Karpas-422 (cell line): ENCODE measurements at regions not wholly inside any gene's neighbourhood (a gene's known extent, or its start where the extent isn't known, plus 50 kb on each side); places are given as distances from the start of the nearest gene placed in this dataset.

Experiments
- DNase-seq: peaks from one replicate; pipeline ENCODE4 v3.0.0-alpha.2; 2015
- H2AFZ ChIP-seq: fragments of 200-600 bp; sonication (generic); 2 replicates; pipeline ENCODE4 v1.6.1; 2014; ENCODE audit warnings: antibody characterized with exemption, low read length, mixed read lengths
- H3K27ac ChIP-seq: fragments of 200-600 bp; sonication (generic); 2 replicates; pipeline ENCODE4 v1.5.1; 2014; ENCODE audit warnings: mild to moderate bottlenecking, low read length, moderate library complexity
- H3K27me3 ChIP-seq: fragments of 200-600 bp; sonication (generic); 2 replicates; pipeline ENCODE4 v1.6.1; 2014; ENCODE audit warnings: low read length, mixed read lengths
- H3K36me3 ChIP-seq: fragments of 200-600 bp; sonication (generic); 2 replicates; pipeline ENCODE4 v1.6.1; 2014; ENCODE audit warnings: low read length, mixed read lengths; ENCODE audit not compliant: insufficient read depth
- H3K4me1 ChIP-seq: fragments of 200-600 bp; sonication (generic); 2 replicates; pipeline ENCODE4 v1.6.1; 2014; ENCODE audit warnings: mild to moderate bottlenecking, low read length, mixed read lengths
- H3K4me2 ChIP-seq: fragments of 200-600 bp; sonication (generic); 2 replicates; pipeline ENCODE4 v1.6.1; 2014; ENCODE audit warnings: low read length, low read depth, mild to moderate bottlenecking; ENCODE audit not compliant: poor library complexity, severe bottlenecking
- H3K4me3 ChIP-seq: fragments of 200-600 bp; sonication (generic); 2 replicates; pipeline ENCODE4 v1.5.1; 2014; ENCODE audit warnings: mild to moderate bottlenecking, antibody characterized with exemption, low read length, mixed read lengths
- H3K79me2 ChIP-seq: fragments of 200-600 bp; sonication (generic); 2 replicates; pipeline ENCODE4 v1.6.1; 2014; ENCODE audit warnings: mild to moderate bottlenecking, low read length, mixed read lengths
- H3K9ac ChIP-seq: fragments of 200-600 bp; sonication (generic); 2 replicates; pipeline ENCODE4 v1.6.0; 2014; ENCODE audit warnings: low read length
- H3K9me2 ChIP-seq: fragments of 200-600 bp; sonication (generic), shearing (Covaris generic); replicated peaks from 2 replicates; pipeline ENCODE4 v1.6.0; 2014; ENCODE audit warnings: mild to moderate bottlenecking, low read length, moderate library complexity; ENCODE audit not compliant: insufficient read depth
- H3K9me3 ChIP-seq: fragments of 300-700, 200-600 bp; sonication (generic); 2 replicates; pipeline ENCODE4 v1.6.1; 2014; ENCODE audit warnings: low read length, mixed read lengths
- H4K20me1 ChIP-seq: fragments of 200-600 bp; sonication (generic); 2 replicates; pipeline ENCODE4 v1.6.1; 2014; ENCODE audit warnings: mild to moderate bottlenecking, antibody characterized with exemption, low read length, low read depth; ENCODE audit not compliant: insufficient read depth

DNA sequence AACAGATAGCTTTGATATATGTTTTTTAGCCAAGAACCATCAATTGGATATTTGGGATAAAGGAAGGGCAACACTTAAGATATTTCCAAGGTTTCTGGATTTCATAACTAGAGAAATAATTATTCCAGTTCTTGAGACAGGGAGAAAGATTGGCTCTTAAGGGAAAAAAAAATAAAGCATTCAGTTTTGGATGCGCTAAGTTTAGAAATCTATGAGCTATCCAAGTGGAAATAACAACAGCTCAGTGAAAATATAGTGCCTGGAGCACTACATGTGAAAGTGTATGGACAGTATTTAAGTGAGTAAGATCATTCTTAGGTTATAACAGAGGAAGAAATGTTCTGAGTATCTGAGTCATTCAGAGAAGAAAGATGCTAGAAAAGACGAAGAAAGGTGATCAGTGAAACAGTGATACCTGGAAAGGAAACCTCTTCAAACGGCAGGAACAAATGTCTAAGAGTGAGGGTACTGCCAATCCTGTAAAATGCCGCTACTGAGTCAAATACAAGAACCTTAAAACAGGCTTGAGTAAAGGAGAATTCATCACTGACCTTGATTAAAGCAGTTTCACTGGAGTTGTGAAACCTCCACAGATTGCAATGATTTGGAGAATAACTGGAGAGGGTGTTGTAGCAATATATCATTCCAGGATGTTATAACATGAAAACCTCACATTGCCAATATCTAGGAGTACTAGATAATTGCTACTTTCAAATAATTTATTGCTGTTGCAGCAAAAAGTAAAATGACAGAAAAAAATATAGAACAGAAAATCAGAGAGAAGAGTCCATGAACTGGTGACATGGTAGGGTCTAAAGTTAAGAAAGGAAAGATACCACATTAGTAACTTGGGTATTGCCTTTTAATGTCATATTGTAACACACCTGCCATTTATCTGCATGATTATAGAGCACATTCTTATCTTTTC is 482.1 kb upstream of the RGS18 start:
- H3K9ac ChIP-seq: no peak overlapping the region
- H3K4me2 ChIP-seq: no peak overlapping the region
- H3K27me3 ChIP-seq: no peaks in the 10 kb centered on the region
- H3K4me1 ChIP-seq: no peaks in the 10 kb centered on the region
- no peak overlapping the region for H3K4me3 ChIP-seq
- no peaks in the 10 kb centered on the region for H3K36me3 ChIP-seq
- no peak for DNase-seq
- H3K9me3 ChIP-seq: no peaks in the 10 kb centered on the region; the same call in 1 of the 2 replicates
- H3K27ac ChIP-seq: no peak overlapping the region
- H4K20me1 ChIP-seq: no peaks in the 10 kb centered on the region
- H2AFZ ChIP-seq: no peak overlapping the region
- H3K9me2 ChIP-seq: no peaks in the 10 kb centered on the region
- H3K79me2 ChIP-seq: no peaks in the 10 kb centered on the region

- no peak for DNase-seq
- H3K9ac ChIP-seq: no peak overlapping the region
- no peak overlapping the region for H3K4me2 ChIP-seq
- H4K20me1 ChIP-seq: no peaks in the 10 kb centered on the region
- no peaks in the 10 kb centered on the region for H3K27me3 ChIP-seq
- no peaks in the 10 kb centered on the region for H3K9me2 ChIP-seq
- no peak overlapping the region for H3K4me3 ChIP-seq
- no peaks in the 10 kb centered on the region for H3K9me3 ChIP-seq
- H3K79me2 ChIP-seq: no peaks in the 10 kb centered on the region
- no peak overlapping the region for H2AFZ ChIP-seq
- H3K36me3 ChIP-seq: no peaks in the 10 kb centered on the region
- H3K27ac ChIP-seq: no peak overlapping the region
- H3K4me1 ChIP-seq: no peaks in the 10 kb centered on the region
These were observed 472.6 kb upstream of the RGS18 start for GRCh38 chr1:191685669-191686068.

- Histone ChIP-seq H3K27me3 (no peaks in the 10 kb centered on the region), H3K4me3 (no peak overlapping the region), H2AFZ (no peak overlapping the region), H3K9me3 (0 out of 2 replicates have a peak, but pooled peaks cover 3% of the 10 kb centered on the region), H3K79me2 (no peaks in the 10 kb centered on the region), H3K4me1 (no peaks in the 10 kb centered on the region), H3K36me3 (no peaks in the 10 kb centered on the region), H3K27ac (no peak overlapping the region), H4K20me1 (no peaks in the 10 kb centered on the region), H3K9me2 (no peaks in the 10 kb centered on the region), H3K4me2 (no peak overlapping the region), H3K9ac (no peak overlapping the region)
- no peak for DNase-seq
These were observed 470.5 kb upstream of the RGS18 start for GRCh38 chr1:191687721-191688120.

GRCh38 chr1:191690931-191691330 is 467.3 kb upstream of the RGS18 start:
- 0 out of 2 replicates have a peak, but pooled peaks cover 3% of the 10 kb centered on the region for H3K9me3 ChIP-seq
- H3K4me3 ChIP-seq: no peak overlapping the region
- no peak for DNase-seq
- H3K9me2 ChIP-seq: no peaks in the 10 kb centered on the region
- no peak overlapping the region for H3K9ac ChIP-seq
- H3K36me3 ChIP-seq: no peaks in the 10 kb centered on the region
- no peak overlapping the region for H3K27ac ChIP-seq
- H2AFZ ChIP-seq: no peak overlapping the region
- no peak overlapping the region for H3K4me2 ChIP-seq
- no peaks in the 10 kb centered on the region for H3K27me3 ChIP-seq
- H3K4me1 ChIP-seq: no peaks in the 10 kb centered on the region
- H3K79me2 ChIP-seq: no peaks in the 10 kb centered on the region
- H4K20me1 ChIP-seq: no peaks in the 10 kb centered on the region

GRCh38 chr1:191693797-191694196 is 464.5 kb upstream of the RGS18 start:
- Histone ChIP-seq H3K9me2 (no peaks in the 10 kb centered on the region), H3K9me3 (peaks cover 7% of the 10 kb centered on the region; the same call in 1 of the 2 replicates), H3K4me2 (no peak overlapping the region), H4K20me1 (no peaks in the 10 kb centered on the region), H3K4me3 (no peak overlapping the region), H3K27ac (no peak overlapping the region), H3K9ac (no peak overlapping the region), H3K4me1 (no peaks in the 10 kb centered on the region), H3K36me3 (no peaks in the 10 kb centered on the region), H3K27me3 (no peaks in the 10 kb centered on the region), H3K79me2 (no peaks in the 10 kb centered on the region), H2AFZ (no peak overlapping the region)
- no peak for DNase-seq

DNA sequence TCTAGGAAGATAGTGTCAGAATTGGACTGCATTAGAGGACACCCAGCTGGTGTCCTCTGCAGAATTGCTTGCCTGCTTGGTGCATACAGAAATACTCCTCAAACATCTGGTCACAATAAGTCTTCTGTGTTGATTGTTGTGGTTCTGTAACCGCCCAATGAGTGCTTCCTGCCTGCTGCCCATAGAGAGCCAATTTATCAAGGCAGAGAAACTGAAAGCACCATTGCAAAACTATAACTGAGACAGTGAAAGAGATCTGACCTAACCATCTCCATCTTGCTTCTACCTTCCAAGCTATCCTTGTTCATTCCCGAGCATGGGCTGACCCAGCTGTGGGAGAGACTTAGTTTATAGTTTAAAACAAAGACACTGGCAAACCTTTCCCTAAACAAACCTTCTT is 462.4 kb upstream of the RGS18 start:
- Histone ChIP-seq H3K27ac (no peak overlapping the region), H2AFZ (no peak overlapping the region), H3K4me2 (no peak overlapping the region), H4K20me1 (no peaks in the 10 kb centered on the region), H3K4me1 (no peaks in the 10 kb centered on the region), H3K27me3 (no peaks in the 10 kb centered on the region), H3K9ac (no peak overlapping the region), H3K79me2 (no peaks in the 10 kb centered on the region), H3K36me3 (no peaks in the 10 kb centered on the region), H3K9me3 (peaks cover 7% of the 10 kb centered on the region; the same call in 1 of the 2 replicates), H3K9me2 (no peaks in the 10 kb centered on the region), H3K4me3 (no peak overlapping the region)
- no peak for DNase-seq

DNA sequence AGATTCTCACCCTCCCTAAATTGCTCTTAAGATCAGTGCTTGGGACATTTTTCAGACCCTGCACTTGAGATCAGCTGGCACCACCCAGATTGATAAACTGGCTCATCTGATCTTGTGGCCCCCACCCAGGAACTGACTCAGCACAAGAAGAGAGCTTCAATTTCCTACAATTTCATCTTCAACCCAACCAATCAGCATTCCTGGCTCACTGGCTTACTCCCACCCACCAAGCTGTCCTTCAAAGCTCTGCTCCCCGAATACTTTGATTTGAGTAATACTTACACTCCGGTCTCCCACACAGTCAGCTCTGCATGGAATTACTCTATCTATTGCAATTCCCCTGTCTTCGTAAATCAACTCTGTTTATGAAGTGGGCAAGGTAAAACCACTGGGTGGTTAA is 461.9 kb upstream of the RGS18 start:
- DNase-seq: no peak
- Histone ChIP-seq H3K9me3 (peaks cover 7% of the 10 kb centered on the region; the same call in 1 of the 2 replicates), H2AFZ (no peak overlapping the region)

GRCh38 chr1:191697556-191697955 is 460.7 kb upstream of the RGS18 start:
- H3K9ac ChIP-seq: no peak overlapping the region
- H3K4me3 ChIP-seq: no peak overlapping the region
- no peak overlapping the region for H2AFZ ChIP-seq
- no peaks in the 10 kb centered on the region for H3K36me3 ChIP-seq
- H3K4me2 ChIP-seq: no peak overlapping the region
- no peaks in the 10 kb centered on the region for H3K79me2 ChIP-seq
- DNase-seq: no peak
- no peaks in the 10 kb centered on the region for H3K9me2 ChIP-seq
- no peaks in the 10 kb centered on the region for H3K4me1 ChIP-seq
- H3K27ac ChIP-seq: no peak overlapping the region
- peaks cover 4% of the 10 kb centered on the region; the same call in 1 of the 2 replicates for H3K9me3 ChIP-seq
- H3K27me3 ChIP-seq: no peaks in the 10 kb centered on the region
- H4K20me1 ChIP-seq: no peaks in the 10 kb centered on the region

More for the DNA sequence above, 461.9 kb upstream of the RGS18 start:
- Histone ChIP-seq H3K4me1 (no peaks in the 10 kb centered on the region), H3K27ac (no peak overlapping the region), H3K79me2 (no peaks in the 10 kb centered on the region), H3K4me2 (no peak overlapping the region), H3K36me3 (no peaks in the 10 kb centered on the region), H3K27me3 (no peaks in the 10 kb centered on the region), H3K9ac (no peak overlapping the region), H3K4me3 (no peak overlapping the region), H4K20me1 (no peaks in the 10 kb centered on the region), H3K9me2 (no peaks in the 10 kb centered on the region)
